ENCODE measurements at regions not wholly inside any gene's neighbourhood (a gene's known extent, or its start where the extent isn't known, plus 50 kb on each side); places are given as distances from the start of the nearest gene placed in this dataset.

GRCh38 chr9:16115994-16116393 lies 563.2 kb downstream of the CCDC171 start:
- TF ChIP-seq, protein P1, sequence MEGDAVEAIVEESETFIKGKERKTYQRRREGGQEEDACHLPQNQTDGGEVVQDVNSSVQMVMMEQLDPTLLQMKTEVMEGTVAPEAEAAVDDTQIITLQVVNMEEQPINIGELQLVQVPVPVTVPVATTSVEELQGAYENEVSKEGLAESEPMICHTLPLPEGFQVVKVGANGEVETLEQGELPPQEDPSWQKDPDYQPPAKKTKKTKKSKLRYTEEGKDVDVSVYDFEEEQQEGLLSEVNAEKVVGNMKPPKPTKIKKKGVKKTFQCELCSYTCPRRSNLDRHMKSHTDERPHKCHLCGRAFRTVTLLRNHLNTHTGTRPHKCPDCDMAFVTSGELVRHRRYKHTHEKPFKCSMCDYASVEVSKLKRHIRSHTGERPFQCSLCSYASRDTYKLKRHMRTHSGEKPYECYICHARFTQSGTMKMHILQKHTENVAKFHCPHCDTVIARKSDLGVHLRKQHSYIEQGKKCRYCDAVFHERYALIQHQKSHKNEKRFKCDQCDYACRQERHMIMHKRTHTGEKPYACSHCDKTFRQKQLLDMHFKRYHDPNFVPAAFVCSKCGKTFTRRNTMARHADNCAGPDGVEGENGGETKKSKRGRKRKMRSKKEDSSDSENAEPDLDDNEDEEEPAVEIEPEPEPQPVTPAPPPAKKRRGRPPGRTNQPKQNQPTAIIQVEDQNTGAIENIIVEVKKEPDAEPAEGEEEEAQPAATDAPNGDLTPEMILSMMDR (conservative IDR thresholded peaks at IDR 0.05 in 1 of 2, IDR thresholded peaks at IDR 0.05 in 1 of 2; ENCODE audit: low read depth in 1 of 2, low read length in 2 of 2), result no peak
- no peak for TF ChIP-seq EZH2 (IDR thresholded peaks at IDR 0.05; ENCODE audit: low read length, missing control alignments)

All from fibroblast of lung (primary cell).